GM19455 (cell line): ENCODE measurements at regions not wholly inside any gene's neighbourhood (a gene's known extent, or its start where the extent isn't known, plus 50 kb on each side); places are given as distances from the start of the nearest gene placed in this dataset.
"Not testable (repeated sequence)": the region's sequence is repeated elsewhere in the genome, so short reads cannot be mapped to it uniquely, and the experiment has no call there.

Experiments
- ATAC-seq: cut with Tn5 transposase; IDR thresholded peaks from one replicate; pipeline ENCODE4 v1.9.1; 2021; ENCODE audit not compliant: unreplicated experiment

DNA sequence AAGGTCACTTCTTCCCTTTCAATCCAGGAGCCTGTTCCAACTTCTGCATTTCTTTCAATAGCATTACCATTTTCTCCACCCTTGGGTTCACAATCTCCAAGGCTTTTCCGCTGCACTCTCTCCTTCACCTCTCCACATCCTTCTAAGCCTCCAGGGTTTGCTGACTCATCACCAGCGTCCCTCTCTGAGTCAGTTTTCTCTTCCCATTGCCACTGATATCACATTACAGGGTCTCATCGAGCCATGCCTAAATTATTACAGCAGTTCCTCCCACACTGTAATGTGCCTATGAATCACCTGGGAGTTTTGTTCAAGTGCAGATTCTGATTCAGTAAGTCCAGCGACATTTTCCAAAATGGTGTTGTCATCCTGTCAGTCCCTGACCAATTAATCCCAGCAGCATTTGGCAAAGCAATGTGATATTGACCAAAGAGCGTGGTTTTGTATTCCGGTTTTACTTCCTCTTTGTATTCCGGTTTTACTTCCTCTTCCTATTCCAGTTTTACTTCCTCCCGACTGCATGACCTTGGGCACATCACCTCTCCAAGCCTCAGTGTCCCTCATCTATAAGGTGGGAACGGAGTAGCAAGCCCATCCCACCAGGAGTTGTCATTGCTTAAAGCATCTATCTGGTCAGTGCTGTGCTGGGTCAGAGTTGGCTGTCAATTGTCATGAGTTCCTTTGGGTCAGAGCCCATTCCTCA lies 208.3 kb upstream of the NBPF12 start:
- ATAC-seq = not testable (repeated sequence)

DNA sequence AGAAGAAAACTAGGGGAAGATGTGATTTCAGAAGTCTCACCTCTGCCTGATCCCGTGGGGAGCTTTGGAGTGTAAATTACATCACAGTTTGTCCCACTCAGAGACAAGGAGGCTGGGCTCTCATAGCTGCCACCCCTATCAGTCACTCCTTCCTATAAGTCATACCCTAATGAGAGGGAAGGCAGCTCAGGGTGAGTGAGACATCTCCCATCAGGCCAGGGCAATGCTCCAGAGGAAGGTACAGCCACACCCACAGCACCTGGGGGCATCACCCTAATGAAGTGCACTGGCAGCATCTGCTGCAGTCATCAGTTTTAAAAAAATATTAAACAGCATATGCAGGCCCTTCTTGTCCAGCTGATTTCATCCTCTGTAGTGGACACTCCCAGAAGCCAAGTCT lies 223.1 kb upstream of the NBPF12 start:
- not testable (repeated sequence) for ATAC-seq

DNA sequence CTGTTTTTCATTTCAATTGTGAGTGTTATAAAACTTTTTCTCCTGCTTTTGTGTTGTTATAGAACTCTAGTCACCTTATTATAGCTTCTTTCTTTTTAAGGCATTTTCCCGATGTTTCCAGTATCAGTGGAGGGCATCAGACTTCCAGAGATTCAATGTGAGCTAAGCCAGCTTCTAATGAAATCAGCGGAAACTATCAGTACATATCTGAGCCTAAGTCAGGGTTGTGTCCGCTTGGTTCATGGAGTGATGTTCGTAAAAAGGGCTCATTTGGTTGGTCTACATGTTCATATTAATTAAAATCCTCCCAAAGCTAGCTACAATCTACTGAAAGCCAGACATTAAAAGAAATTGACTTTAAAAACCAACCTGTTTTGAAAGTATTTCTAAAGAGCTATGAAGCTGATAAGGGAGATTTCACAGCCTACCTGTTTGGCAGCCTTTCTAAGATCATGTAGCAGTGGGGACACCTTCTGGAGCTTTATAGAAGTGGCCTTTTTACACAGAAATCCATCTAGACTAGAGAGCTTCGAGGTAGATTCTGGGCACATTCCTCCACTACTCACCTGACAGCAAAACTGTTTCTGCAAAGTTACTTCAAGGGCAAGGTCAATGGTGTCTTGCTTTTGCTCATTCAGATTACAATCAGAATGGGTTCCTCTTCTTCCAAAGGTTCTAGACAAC lies 227.1 kb upstream of the NBPF12 start:
- not testable (repeated sequence) for ATAC-seq

DNA sequence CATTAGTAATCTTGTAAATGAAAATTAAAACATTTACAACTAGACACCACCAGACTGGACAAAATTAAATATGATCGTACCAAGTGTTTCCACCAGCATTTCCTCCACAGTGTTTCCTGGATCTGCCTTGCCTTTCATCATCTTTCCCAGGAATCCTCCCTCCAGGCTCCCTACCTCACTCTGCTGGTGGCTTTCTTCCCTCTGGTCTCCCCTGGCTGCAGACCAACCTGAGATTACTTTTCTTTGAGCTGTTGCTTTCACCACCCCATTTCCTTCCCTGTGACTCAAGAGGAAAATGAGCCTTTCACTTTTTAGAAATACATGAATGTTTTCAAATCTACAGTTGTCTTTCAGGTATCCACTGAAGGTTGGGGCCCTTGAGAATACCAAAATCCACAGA lies 228.8 kb upstream of the NBPF12 start:
- not testable (repeated sequence) for ATAC-seq

DNA sequence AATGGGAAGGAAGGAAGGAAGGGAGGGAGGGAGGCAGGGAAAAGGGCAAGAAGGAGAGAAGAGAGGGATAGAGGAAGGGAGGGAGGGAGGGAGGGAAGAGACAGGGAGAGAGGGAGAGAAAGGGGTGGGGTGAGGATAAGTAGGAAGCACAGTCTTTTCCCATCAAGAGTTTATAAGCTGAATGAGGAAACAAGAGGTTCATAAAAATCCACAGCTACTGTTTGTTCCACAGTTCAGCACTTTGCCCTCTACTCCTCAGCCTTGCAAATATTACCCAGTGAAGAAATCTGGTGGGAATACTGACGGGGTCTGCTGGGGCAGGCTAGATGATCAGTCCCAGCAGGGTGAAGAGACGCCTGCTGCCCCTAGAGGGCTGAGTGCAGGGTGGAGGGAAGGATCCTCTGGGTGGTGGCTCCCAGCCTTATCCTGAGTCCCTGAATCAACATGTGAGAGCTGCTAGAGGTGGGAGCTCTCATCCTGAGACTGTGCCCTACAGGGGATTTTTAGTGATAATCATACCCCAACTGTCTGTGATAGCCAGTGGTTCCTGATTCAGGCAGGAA lies 233.9 kb upstream of the NBPF12 start:
- not testable (repeated sequence) for ATAC-seq

DNA sequence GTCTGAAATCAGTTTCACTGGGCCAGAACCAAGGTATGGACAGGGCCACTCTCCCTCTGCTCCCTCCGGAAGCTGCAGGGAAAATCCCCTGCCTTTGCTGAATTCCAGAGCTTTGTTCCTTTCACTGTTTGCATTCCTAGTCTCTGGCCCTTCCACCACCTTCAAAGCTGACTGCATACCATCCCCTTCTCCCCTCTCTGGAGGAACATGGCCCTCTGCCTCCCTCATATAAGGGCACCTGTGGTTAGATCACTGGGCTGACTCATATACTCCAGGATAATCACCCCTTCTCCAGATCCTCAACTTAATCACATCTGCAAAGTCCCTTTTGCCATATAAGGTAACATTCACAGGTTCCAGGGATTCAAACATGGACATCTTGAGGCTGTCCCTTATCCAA lies 236.8 kb upstream of the NBPF12 start:
- not testable (repeated sequence) for ATAC-seq

DNA sequence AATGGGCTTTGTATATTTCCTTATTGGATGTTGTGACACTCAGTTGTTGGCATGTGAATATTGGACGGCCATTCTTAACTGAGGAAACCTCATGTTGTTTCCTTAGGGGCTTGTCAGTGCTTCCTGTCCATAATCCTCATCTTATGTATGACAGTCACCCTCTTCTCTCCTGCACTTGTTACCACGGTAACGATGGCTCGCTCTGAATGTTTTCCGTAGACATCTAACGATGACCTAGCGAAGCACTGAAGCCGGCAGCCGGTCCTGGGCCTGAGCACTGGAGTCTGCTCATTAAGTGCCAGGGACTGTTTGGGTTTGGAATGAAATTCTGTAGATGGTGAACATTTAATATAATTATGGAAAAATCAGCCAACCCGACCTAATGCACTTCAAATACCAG lies 242.7 kb upstream of the NBPF12 start:
- not testable (repeated sequence) for ATAC-seq

DNA sequence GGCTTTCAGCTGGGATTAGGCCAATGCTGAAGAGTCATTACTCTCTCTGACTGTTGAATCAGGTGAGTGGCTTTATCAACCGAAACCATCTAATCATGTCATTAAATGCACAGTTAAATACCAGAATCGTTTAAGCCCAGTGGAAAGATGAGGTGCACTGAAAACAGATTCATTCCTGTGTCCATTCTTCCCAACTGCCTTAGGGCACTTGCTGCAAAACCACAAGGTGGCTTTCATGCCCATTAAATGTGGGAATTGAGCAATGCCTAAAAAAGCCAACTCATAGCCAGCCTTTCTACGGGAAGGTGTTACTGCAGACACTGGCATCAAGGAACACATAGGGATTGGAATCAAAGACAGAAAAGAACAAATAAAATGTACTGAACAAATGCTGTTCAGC lies 246.3 kb upstream of the NBPF12 start:
- not testable (repeated sequence) for ATAC-seq

DNA sequence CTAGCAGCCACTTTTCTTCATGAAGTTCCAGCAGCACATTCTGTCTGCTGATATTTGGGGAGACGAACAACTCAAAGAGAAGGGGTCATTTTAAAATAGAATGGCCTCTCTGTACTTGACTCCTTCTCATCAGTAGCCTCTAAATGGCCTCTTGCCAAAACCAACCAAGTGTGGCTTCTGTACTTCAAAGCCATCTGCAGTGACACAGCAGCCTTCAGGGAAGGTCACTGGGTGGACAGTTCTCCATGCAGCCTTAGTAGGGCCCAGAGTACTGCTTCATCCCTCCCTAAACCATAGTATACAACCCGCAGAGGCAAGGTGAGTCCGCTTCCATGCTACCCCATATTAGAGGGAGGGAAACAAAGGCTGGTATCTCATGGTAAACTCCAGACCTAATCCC lies 249.2 kb upstream of the NBPF12 start:
- ATAC-seq = not testable (repeated sequence)

DNA sequence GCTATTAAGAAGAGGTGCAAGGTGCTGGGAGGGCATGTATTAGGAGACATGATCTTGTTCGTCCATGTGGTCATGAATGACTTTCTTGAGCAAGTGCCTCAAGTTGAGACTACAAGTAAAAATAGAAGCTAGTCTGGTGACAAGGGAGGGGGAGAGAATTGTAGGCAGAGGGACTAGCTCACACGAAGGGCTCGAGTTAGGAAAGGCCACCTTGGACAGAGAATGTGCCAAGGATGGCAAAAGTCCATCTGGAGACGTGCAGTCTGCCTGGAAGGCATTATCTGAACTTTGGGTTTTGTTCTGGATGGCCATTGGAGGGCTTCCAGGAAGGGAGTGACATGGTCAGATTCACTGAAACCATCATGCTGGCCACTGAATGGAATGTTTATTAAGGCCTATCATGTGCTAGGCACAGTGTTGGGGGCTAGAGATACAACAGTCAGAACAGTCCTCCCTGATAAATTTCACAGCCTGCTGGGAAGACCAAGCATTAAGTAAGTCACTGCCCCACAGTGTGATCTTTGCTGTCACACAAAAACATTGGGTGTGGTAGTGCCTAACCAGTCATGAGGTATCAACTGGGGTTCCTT lies 251.3 kb upstream of the NBPF12 start:
- not testable (repeated sequence) for ATAC-seq

DNA sequence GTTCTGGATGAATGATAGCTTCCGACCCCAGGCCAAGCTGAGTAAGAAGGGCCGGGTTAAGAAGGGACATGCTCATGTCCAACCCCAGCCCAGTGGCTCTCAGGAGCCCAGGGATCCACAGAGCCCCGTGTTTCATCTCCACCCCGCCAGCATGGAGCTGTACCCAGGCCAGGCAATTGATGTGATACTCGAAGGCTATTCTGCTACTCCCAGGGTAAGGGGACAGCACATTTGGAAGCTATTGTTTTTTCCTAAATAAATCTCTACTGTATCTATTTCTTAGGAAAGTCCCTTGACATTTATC lies 255.0 kb upstream of the NBPF12 start:
- ATAC-seq = not testable (repeated sequence)

DNA sequence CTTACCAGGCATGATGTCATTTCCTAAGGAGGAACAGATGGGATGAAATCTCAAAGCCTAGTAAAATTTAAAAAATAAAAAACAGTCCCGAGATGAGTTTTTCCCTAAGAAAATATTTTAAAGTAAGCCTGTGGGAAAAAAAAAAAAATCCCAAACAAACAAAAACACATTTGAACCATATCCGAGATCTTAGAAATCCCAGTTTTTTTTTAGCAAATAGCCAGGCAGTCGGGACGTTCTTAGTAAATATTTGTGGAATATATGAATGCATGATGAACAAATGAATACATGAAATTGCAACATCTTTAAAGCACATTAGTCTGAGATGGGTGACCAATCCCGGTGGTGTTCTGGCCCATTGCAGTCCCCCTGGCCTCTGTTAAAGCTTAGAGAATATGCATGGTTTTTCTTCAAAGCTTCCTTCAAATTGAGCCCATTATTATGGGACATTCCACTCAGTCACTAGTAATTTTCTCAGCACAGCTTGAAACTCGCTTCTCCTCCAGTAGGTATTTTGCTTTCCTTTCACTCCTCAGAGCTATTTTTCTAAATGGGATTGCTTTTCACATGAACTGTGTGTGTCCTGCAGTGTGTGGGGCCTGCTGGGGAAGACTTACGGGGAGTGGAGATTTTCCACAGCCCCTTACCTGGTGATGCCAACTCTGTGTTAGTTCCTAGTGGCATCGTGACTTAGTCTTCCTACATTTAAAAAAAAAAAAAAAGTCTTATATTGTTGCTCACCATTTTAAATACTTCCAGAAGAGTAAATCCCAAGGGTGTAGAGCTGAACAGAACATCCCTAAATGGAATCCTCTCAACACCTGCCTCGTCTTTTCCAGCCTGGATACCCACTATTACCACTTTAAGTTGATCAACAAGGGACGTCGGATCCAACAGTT lies 255.6 kb upstream of the NBPF12 start:
- ATAC-seq = not testable (repeated sequence)

DNA sequence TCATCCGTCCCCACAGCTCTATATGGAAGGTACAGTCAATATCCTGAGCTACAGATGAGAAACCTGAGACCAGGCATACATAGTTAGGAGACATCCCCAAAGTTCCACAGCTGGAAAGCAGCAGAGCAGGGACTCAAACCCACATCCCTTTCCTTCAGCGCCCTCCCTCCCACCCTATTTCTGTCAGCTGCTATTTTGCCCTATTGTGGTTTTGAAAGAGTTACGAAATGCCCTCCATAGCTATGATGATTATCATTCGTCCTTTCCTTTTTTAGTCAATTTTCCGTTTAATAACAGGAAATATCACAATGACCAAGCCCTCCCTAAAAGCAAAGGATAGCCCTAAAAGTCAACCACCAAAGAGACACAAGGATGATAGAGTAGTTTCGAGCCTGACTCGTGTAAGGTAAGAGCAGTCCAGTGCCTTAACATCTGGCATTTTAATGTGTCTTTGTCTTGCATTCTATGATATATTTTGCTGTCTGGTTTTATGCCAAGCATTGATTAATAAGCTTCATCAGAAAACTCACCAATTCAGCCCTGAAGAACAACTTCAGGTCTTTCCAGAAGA lies 264.3 kb upstream of the NBPF12 start:
- not testable (repeated sequence) for ATAC-seq

DNA sequence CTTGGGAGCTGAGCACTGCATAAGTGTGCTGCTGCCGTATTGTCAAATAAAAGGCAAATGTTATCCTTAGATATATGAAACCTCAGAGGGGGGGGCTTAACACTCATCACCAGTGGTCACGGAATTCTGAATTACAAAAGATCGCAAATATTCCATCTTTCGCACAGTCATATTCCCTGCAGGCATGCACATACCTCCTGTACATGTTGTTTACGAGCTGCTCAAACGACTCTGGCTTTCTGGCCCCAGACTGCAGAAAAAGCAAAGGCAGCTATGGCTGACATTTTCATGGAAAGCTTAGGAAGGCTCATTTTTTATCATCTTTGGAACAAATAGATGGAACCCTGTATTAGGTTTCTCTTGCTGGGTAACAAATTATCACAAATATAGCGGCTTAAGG lies 265.5 kb upstream of the NBPF12 start:
- ATAC-seq = not testable (repeated sequence)

DNA sequence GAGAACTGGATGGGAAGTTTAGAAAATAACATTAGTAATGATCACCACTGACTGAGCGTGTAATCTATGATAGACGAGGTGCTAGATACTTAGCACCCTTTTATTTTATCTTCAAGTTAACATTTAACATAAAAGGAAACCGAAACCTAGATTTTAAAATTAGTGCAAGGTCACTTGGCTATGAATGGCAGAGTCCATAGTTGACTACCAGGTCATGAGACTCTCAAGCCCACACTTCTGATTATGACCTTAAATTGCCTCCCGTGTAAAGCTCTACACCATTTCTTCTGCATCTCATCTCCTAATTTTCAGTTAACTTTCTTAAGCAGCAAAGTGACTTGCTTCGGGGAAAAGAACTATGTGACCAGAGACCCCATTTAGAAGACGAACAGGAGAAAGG lies 266.5 kb upstream of the NBPF12 start:
- not testable (repeated sequence) for ATAC-seq

DNA sequence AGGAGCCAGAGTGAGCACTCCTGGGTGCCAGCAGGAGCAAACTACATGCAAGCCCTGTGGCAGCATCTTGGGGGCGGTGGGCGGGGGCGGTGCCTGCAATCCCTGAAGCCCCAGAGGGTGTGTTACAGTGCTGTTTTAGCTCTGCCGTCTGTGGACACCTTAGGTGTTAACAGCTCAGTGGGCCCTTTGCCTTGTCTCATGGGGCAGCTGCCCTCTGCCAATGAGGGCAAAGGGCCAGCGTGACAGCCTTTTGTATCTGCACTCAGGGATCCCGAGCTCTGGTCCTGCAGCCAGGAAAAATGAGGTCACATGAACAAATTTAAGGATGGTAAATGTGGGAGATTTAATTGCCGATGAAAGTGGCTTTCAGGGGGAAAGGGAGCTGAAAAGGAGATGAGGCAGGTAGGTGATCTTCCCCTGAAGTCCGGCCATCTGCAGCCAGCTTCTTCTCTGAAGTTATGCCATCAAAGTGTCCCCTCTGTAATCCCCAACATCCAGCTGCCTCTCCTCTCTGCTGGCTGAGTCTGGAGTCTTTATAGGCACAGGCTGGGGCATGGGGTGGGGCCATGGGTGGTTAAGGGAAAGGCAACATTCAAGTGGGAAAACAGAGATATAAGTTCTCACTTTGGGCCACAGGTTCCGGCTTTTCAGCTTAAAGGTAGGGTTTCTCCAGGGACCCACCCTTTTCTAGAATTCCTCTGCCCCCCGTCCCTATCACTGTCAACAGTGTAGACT lies 267.1 kb upstream of the NBPF12 start:
- ATAC-seq = not testable (repeated sequence)

DNA sequence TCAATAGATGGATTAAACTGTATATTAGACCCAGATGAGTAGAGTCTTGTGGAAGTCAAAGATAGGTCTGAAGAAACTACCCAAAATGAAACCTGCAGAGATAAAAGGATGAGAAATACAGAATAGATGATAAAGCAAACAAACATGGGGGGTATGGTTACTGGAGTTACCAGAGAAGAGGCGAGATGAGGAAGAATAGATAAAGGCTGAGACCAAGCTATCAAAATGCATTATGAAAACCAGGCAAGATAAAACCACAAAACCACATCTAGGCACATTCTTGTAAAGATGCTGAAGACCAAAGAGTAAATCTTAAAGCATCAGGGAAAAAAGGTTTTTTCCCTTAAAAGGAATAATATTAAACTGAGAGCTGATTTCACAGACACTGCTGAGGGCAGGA lies 271.8 kb upstream of the NBPF12 start:
- not testable (repeated sequence) for ATAC-seq

DNA sequence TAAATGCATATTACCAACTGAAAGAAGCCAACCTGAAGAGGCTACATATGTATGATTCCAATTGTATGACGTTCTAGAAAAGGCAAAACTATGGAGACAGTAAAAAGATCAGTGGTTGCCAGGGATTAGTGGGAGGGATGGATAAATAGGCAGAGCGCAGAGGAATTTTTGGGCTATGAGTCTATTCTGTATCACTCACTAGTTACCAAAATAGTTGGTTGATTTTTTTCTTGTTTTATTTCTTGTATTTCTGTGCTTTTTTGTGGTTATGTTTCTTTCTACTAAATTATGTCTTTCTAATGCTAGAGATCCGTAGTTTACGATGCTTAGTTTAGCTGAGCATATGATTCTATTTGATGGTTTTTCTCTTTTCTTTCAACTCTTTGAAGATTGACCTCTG lies 277.9 kb upstream of the NBPF12 start:
- ATAC-seq = not testable (repeated sequence)

DNA sequence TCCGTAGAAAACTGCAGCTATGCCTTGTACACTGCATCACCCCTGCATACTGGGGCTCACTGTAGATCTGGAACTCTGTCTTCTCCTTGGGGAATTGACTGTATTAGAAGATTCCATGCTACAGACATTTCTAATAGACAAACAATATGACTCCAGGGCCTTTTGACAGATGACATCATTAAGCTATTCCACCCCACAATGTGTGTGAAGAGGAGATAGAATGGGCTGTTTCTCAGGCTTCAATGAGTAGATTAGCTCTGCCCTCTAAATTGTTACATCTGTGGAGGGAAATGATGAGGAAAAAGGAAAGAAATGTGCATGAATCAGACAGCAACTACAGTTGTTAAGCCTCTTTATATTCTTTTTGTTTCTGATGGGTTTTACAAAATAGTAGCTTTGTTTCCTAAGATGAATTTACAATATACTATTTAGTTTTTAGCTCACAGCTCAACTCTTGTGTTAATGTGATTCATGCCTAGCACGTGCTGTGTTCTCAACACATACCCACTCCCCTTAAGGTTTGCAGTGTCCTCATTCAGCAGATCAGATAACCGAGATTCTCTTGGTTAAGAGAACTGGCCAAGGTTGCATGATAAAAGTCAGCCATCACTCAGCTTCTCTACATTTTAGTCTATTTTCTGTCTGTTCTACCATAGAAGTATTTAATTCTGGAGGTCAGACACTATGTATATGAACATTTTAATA lies 281.6 kb upstream of the NBPF12 start:
- ATAC-seq = not testable (repeated sequence)
